Suprapubic skin (tissue), 3 donors: ENCODE measurements at regions not wholly inside any gene's neighbourhood (a gene's known extent, or its start where the extent isn't known, plus 50 kb on each side); places are given as distances from the start of the nearest gene placed in this dataset.

Experiments
- EP300 ChIP-seq: sonication (generic); formaldehyde crosslinking; IDR thresholded peaks from one replicate; pipeline ENCODE4 v1.6.1; 2017; ENCODE audit warnings: antibody characterized with exemption
- POLR2A ChIP-seq, 2 donors: fragments of 450-650 bp; IDR thresholded peaks; one replicate each; pipeline ENCODE4 v1.6.1; 2017; ENCODE audit warnings: antibody characterized with exemption in 2 of 2, mild to moderate bottlenecking in 2 of 2, moderate library complexity in 2 of 2
- TF ChIP-seq, protein P1 (sequence below), 2 donors: fragments of 200-600 bp in 1 of 2; fragments of 450-650 bp in 1 of 2; sonication (generic) in 1 of 2; IDR thresholded peaks; one replicate each; pipeline ENCODE4 v1.5.1; 2016 to 2019; ENCODE audit warnings: antibody characterized with exemption in 2 of 2, mild to moderate bottlenecking in 1 of 2, moderate library complexity in 1 of 2

DNA sequence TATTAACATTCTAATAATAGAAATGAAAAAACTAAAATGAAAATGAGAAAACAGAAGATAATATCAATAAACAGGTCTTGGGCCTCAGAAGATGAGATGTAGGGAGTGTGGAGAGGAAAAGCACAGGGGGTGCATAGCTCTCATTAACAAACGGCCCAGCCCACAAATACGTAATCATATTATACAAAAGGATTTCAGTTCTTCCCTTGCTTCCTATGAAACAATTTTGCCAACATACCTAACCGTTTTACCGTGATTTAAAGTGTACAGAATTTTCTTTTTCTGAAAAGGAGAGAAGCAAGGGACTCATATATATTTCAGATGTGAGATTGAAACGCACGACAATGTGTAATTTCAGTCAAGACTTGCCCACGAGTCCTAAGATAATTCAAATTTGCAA lies 136.0 kb downstream of the HFE start:
- TF ChIP-seq, protein P1, sequence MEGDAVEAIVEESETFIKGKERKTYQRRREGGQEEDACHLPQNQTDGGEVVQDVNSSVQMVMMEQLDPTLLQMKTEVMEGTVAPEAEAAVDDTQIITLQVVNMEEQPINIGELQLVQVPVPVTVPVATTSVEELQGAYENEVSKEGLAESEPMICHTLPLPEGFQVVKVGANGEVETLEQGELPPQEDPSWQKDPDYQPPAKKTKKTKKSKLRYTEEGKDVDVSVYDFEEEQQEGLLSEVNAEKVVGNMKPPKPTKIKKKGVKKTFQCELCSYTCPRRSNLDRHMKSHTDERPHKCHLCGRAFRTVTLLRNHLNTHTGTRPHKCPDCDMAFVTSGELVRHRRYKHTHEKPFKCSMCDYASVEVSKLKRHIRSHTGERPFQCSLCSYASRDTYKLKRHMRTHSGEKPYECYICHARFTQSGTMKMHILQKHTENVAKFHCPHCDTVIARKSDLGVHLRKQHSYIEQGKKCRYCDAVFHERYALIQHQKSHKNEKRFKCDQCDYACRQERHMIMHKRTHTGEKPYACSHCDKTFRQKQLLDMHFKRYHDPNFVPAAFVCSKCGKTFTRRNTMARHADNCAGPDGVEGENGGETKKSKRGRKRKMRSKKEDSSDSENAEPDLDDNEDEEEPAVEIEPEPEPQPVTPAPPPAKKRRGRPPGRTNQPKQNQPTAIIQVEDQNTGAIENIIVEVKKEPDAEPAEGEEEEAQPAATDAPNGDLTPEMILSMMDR (IDR thresholded peaks at IDR 0.05): no peak
- TF ChIP-seq EP300 (no peak), POLR2A (IDR thresholded peaks at IDR 0.05) (no peak)
